ENCODE measurements at regions not wholly inside any gene's neighbourhood (a gene's known extent, or its start where the extent isn't known, plus 50 kb on each side); places are given as distances from the start of the nearest gene placed in this dataset.

DNA sequence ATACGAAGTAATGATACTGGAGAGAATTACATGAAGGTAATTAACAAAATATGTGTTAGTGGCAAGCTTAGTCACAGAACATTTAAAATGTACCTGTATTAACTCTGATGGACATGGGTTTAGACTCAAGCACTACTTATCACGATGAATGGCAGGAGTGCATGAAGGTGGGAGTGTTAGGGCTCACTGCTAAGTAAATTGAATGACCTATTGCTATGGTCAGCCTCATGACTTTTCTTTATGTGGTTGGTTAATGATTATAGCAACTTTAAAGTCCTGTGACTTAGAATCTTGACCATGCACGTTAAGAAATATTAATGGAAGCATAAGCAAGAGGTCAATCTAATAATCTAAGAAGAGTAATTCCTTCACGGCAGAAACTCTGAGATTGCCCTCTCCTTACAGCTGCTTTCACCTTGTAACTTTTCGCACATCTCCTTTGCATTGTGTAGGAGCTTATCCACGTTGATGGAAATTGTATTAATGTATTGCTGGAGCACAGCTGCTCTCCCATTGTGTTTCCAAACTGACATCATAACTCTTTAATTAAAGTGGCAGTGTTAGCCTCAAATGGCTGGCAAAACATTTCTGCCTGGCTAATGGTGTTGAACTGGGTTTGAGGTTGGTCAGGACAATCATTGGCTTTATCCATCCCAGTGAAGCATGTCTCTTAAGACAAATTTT is 114.5 kb downstream of the RXFP2 start:
- no peak overlapping the region for H3K4me3 ChIP-seq (ENCODE audit: low read length)
- H3K9me3 ChIP-seq (replicated peaks; ENCODE audit: control insufficient read depth, low read depth, low read length) = no peaks in the 10 kb centered on the region
- 100% methylated on average over 1 of the region's 6 CpGs for WGBS (ENCODE audit: insufficient coverage)
- H3K27ac ChIP-seq (ENCODE audit: low read length) = no peak overlapping the region
- no peak for DNase-seq
- H3K36me3 ChIP-seq (ENCODE audit: control insufficient read depth, insufficient read depth, low read length) = no peaks in the 10 kb centered on the region
- peaks cover under 1% of the 10 kb centered on the region for H3K4me1 ChIP-seq (ENCODE audit: control insufficient read depth, insufficient read depth, low read length)
- peaks cover 3% of the 10 kb centered on the region for H3K27me3 ChIP-seq (ENCODE audit: control insufficient read depth, insufficient read depth, low read length)

DNA sequence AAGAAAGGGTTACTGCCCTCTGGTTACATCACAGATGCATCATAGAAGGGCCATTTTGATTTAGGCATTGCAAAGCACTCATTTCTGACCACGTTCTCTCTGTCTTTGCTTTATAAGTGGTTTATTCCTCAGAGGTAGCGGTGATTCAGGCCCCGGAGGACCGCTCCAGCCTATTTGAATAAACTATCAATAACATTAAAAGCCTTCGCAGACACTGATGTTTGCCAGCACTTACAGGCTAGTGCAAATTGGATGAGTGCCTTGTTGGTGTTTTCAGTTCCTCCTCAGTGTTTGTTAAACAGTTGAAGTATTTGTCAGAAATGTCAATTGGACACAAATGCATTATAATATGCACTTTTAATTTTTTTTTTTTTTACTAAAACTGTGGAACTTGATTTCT is 120.2 kb downstream of the RXFP2 start:
- H3K36me3 ChIP-seq (ENCODE audit: control insufficient read depth, insufficient read depth, low read length) = no peaks in the 10 kb centered on the region
- no peaks in the 10 kb centered on the region for H3K9me3 ChIP-seq (replicated peaks; ENCODE audit: control insufficient read depth, low read depth, low read length)
- H3K4me1 ChIP-seq (ENCODE audit: control insufficient read depth, insufficient read depth, low read length) = peaks cover 2% of the 10 kb centered on the region
- WGBS (ENCODE audit: insufficient coverage) = no CpG with 5 or more reads among the region's 5 CpGs
- no peak overlapping the region for H3K27ac ChIP-seq (ENCODE audit: low read length)
- peak; percentile 11 for DNase-seq
- H3K4me3 ChIP-seq (ENCODE audit: low read length) = no peak overlapping the region
- H3K27me3 ChIP-seq (ENCODE audit: control insufficient read depth, insufficient read depth, low read length) = peaks cover 2% of the 10 kb centered on the region

DNA sequence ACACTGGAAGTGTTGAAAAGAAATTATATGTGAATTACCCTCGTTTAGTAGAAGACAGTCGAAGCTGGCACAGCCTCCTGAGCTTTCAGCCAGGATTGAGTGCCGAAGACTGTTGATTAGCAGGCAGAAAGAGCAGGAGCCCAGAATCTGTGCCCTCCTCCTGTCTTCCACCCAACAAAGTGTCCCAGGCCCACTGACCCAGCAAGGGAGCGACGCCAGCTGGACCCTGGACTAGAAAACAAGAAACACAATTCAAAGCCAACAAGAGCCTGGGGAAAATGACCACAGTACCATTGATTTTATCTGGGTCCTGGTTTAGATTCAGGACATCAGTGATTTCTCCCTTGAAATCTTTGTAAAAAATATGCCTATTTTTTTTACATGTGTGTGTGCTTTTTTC is 120.7 kb downstream of the RXFP2 start:
- H3K27me3 ChIP-seq (ENCODE audit: control insufficient read depth, insufficient read depth, low read length) = peaks cover 2% of the 10 kb centered on the region
- 54% methylated on average over 5 of the region's 5 CpGs for WGBS (ENCODE audit: insufficient coverage)
- DNase-seq = peak; percentile 34
- peak overlapping the region; percentile 32 for H3K27ac ChIP-seq (ENCODE audit: low read length)
- H3K36me3 ChIP-seq (ENCODE audit: control insufficient read depth, insufficient read depth, low read length) = no peaks in the 10 kb centered on the region
- H3K4me1 ChIP-seq (ENCODE audit: control insufficient read depth, insufficient read depth, low read length) = peaks cover 2% of the 10 kb centered on the region
- H3K4me3 ChIP-seq (ENCODE audit: low read length) = no peak overlapping the region
- no peaks in the 10 kb centered on the region for H3K9me3 ChIP-seq (replicated peaks; ENCODE audit: control insufficient read depth, low read depth, low read length)

DNA sequence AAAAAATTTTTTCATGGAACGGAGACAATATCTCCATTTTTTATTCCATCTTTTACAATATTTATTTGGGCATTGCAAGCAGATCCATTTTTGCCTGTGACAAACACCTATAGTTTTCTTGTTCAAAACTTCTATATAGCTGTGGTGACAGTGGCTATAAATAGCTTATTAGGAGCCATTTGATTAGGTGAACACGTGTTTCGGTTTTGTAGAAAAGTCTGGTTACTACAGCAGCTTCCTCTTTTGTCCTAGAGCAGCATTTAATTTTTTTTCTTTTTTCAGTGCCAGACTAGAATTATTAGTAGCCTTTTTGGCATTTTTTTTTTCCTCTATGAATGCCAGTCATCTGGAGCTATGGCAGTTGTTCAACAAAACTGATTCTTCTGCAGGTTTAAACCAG is 123.5 kb downstream of the RXFP2 start:
- no peak for DNase-seq
- no peaks in the 10 kb centered on the region for H3K9me3 ChIP-seq (replicated peaks; ENCODE audit: control insufficient read depth, low read depth, low read length)
- H3K27me3 ChIP-seq (ENCODE audit: control insufficient read depth, insufficient read depth, low read length) = peaks cover 2% of the 10 kb centered on the region
- WGBS (ENCODE audit: insufficient coverage) = 60% methylated on average over 2 of the region's 3 CpGs
- H3K36me3 ChIP-seq (ENCODE audit: control insufficient read depth, insufficient read depth, low read length) = no peaks in the 10 kb centered on the region
- no peak overlapping the region for H3K27ac ChIP-seq (ENCODE audit: low read length)
- no peak overlapping the region for H3K4me3 ChIP-seq (ENCODE audit: low read length)
- peaks cover 2% of the 10 kb centered on the region for H3K4me1 ChIP-seq (ENCODE audit: control insufficient read depth, insufficient read depth, low read length)

DNA sequence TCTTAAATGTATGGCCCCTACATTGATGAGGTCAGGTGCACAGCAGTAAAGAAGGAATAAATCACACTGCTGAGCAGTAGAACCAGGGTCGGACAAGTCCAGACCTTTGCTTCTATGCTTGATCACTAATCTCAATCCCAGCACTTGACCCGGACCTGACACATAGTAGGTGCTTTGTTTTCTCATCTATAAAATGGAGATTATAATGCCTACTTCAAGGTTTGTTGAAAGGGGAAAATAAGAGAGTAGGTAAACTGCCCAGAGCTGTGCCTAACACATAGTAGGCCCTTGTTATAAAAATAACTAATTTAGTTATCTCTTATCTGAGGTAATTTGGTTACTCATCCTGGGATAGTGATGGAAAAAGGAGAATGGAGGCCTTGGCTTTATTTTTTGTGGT is 125.0 kb downstream of the RXFP2 start:
- no CpG with 5 or more reads among the region's 2 CpGs for WGBS (ENCODE audit: insufficient coverage)
- H3K27me3 ChIP-seq (ENCODE audit: control insufficient read depth, insufficient read depth, low read length) = peaks cover 2% of the 10 kb centered on the region
- H3K4me1 ChIP-seq (ENCODE audit: control insufficient read depth, insufficient read depth, low read length) = peaks cover 2% of the 10 kb centered on the region
- H3K9me3 ChIP-seq (replicated peaks; ENCODE audit: control insufficient read depth, low read depth, low read length) = no peaks in the 10 kb centered on the region
- DNase-seq = no peak
- no peak overlapping the region for H3K4me3 ChIP-seq (ENCODE audit: low read length)
- H3K36me3 ChIP-seq (ENCODE audit: control insufficient read depth, insufficient read depth, low read length) = no peaks in the 10 kb centered on the region
- no peak overlapping the region for H3K27ac ChIP-seq (ENCODE audit: low read length)

DNA sequence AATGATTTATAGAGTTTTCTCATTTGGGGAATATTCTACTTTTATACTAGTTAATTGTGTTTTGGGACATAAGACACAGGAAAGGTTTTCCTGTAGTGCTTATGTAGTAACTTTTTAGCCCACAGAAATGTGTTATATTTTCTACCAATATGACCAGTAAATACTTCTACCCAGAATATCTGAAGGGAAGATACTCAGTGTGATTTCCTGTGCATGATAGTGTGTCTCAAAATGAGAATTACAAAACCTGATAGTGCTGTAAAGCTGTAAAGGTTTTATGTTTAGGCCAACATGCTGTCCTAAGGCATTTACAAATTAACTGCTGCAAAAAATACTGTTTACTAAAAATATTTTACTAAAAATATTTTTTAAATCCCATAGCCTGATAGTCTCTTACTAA is 126.8 kb downstream of the RXFP2 start:
- DNase-seq = no peak
- Histone ChIP-seq H3K4me3 (ENCODE audit: low read length) (no peak overlapping the region), H3K9me3 (replicated peaks; ENCODE audit: control insufficient read depth, low read depth, low read length) (no peaks in the 10 kb centered on the region), H3K4me1 (ENCODE audit: control insufficient read depth, insufficient read depth, low read length) (no peaks in the 10 kb centered on the region), H3K36me3 (ENCODE audit: control insufficient read depth, insufficient read depth, low read length) (no peaks in the 10 kb centered on the region), H3K27ac (ENCODE audit: low read length) (no peak overlapping the region), H3K27me3 (ENCODE audit: control insufficient read depth, insufficient read depth, low read length) (no peaks in the 10 kb centered on the region)

DNA sequence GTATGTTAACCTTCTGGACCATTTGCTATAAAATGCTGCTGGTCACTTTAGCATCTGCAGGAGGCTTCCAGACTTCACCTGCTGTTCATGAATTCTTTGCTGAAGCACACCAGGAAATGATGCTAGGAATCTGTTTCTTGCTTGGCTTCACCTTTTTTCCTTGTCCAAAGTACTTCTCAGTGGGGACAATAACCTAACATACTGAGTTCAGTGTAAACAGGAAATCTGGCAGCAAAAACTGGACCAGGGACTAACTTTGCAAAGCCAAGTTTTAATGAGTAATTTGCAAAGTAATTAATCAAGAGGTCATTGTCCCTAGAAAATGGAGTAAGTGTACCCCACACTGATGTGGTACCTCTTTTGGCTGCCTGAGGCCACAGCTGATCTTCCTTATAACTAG is 128.4 kb downstream of the RXFP2 start:
- no peak overlapping the region for H3K4me3 ChIP-seq (ENCODE audit: low read length)
- no peaks in the 10 kb centered on the region for H3K9me3 ChIP-seq (replicated peaks; ENCODE audit: control insufficient read depth, low read depth, low read length)
- no peak for DNase-seq
- no peaks in the 10 kb centered on the region for H3K27me3 ChIP-seq (ENCODE audit: control insufficient read depth, insufficient read depth, low read length)
- H3K36me3 ChIP-seq (ENCODE audit: control insufficient read depth, insufficient read depth, low read length) = no peaks in the 10 kb centered on the region
- no peak overlapping the region for H3K27ac ChIP-seq (ENCODE audit: low read length)
- no peaks in the 10 kb centered on the region for H3K4me1 ChIP-seq (ENCODE audit: control insufficient read depth, insufficient read depth, low read length)

DNA sequence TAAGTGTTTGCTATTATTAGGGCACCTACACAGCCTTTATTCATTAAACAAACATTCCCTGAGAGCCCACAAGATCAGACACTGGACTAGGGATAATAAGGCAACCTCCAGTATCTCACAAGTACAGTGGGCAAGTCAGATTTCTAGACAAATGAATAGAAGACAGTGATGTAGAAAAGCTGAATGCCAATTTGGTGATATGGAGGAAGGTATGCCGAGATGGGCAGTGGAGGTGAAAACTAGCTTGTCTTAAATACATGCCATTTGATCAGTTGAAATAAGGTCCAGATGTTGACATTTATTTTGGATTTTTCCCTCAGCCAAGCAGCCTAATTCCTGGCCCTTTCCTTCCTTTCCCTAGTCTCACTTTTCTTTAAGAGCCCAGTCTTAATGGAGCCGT is 130.3 kb downstream of the RXFP2 start:
- Histone ChIP-seq H3K27me3 (ENCODE audit: control insufficient read depth, insufficient read depth, low read length) (no peaks in the 10 kb centered on the region), H3K27ac (ENCODE audit: low read length) (no peak overlapping the region), H3K4me3 (ENCODE audit: low read length) (no peak overlapping the region), H3K4me1 (ENCODE audit: control insufficient read depth, insufficient read depth, low read length) (no peaks in the 10 kb centered on the region), H3K36me3 (ENCODE audit: control insufficient read depth, insufficient read depth, low read length) (no peaks in the 10 kb centered on the region), H3K9me3 (replicated peaks; ENCODE audit: control insufficient read depth, low read depth, low read length) (no peaks in the 10 kb centered on the region)
- no peak for DNase-seq
- 100% methylated on average over 1 of the region's 2 CpGs for WGBS (ENCODE audit: insufficient coverage)

DNA sequence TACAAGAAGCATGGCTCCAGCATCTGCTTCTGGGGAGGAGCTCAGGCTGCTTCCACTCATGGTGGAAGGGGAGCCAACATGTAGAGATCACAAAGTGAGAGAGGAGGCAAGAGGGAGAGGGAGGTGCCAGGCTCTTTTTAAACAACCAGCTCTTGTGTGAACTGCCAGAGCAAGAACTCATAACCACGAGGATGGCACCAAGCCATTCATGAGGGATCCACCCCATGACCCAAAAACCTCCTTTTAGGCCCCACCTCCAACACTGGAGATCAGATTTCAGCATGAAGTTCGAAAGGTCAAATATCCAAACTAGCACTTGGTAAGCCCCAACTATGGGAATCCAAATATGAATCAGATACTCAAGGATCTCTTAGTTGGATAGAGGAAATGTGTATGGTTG is 131.2 kb downstream of the RXFP2 start:
- DNase-seq = no peak
- no peak overlapping the region for H3K27ac ChIP-seq (ENCODE audit: low read length)

DNA sequence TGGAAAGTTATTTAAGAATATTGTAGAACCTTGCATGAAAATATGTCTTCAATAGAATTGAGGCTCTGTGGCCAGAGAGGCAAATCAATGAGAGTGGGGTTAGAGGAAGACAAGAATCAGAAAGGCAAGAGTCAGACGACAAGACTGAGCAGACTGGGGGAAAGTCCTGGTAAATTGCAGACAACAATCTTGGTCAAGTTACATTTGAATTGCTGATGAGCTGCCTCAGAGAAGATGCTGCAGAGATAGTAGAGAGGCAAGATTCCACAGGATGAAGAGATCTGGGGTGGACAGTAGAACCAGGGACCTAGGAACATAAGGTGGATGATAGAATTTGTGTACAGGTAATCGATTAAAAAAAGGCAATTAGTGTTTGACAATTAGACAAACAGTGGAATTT is 133.8 kb downstream of the RXFP2 start:
- Histone ChIP-seq H3K4me1 (ENCODE audit: control insufficient read depth, insufficient read depth, low read length) (no peaks in the 10 kb centered on the region), H3K27me3 (ENCODE audit: control insufficient read depth, insufficient read depth, low read length) (no peaks in the 10 kb centered on the region), H3K27ac (ENCODE audit: low read length) (no peak overlapping the region), H3K9me3 (replicated peaks; ENCODE audit: control insufficient read depth, low read depth, low read length) (no peaks in the 10 kb centered on the region), H3K36me3 (ENCODE audit: control insufficient read depth, insufficient read depth, low read length) (no peaks in the 10 kb centered on the region), H3K4me3 (ENCODE audit: low read length) (no peak overlapping the region)
- DNase-seq = no peak
- WGBS (ENCODE audit: insufficient coverage) = 29% methylated on average over 1 of the region's 2 CpGs

More for the DNA sequence above, 131.2 kb downstream of the RXFP2 start:
- WGBS (ENCODE audit: insufficient coverage) = no CpG with 5 or more reads among the region's 2 CpGs
- no peaks in the 10 kb centered on the region for H3K9me3 ChIP-seq (replicated peaks; ENCODE audit: control insufficient read depth, low read depth, low read length)
- H3K4me1 ChIP-seq (ENCODE audit: control insufficient read depth, insufficient read depth, low read length) = no peaks in the 10 kb centered on the region
- H3K36me3 ChIP-seq (ENCODE audit: control insufficient read depth, insufficient read depth, low read length) = no peaks in the 10 kb centered on the region
- no peaks in the 10 kb centered on the region for H3K27me3 ChIP-seq (ENCODE audit: control insufficient read depth, insufficient read depth, low read length)
- H3K4me3 ChIP-seq (ENCODE audit: low read length) = no peak overlapping the region

DNA sequence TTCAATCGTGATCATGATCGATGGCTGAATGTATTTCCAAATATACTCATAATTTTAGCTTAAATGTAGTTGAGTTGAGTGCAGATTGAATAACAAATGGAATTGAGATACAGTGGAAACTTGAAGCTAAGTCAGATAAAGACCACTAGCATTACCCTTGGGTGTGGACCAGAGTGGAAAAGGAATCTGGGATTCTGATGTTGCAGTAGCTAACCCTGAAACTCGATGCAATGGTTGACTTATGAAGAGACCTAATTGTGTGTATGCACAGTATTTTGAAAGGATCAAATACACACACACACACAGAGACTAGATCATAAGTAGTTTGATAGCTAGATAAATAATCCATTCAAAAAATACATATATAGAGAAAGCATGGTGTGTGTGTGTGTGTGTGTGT is 135.8 kb downstream of the RXFP2 start:
- H3K4me1 ChIP-seq (ENCODE audit: control insufficient read depth, insufficient read depth, low read length) = no peaks in the 10 kb centered on the region
- no peak overlapping the region for H3K27ac ChIP-seq (ENCODE audit: low read length)
- no CpG with 5 or more reads among the region's 3 CpGs for WGBS (ENCODE audit: insufficient coverage)

More for the DNA sequence above, 135.8 kb downstream of the RXFP2 start:
- Histone ChIP-seq H3K4me3 (ENCODE audit: low read length) (no peak overlapping the region), H3K36me3 (ENCODE audit: control insufficient read depth, insufficient read depth, low read length) (no peaks in the 10 kb centered on the region), H3K27me3 (ENCODE audit: control insufficient read depth, insufficient read depth, low read length) (no peaks in the 10 kb centered on the region), H3K9me3 (replicated peaks; ENCODE audit: control insufficient read depth, low read depth, low read length) (no peaks in the 10 kb centered on the region)
- DNase-seq = no peak
